ENCODE measurements at regions not wholly inside any gene's neighbourhood (a gene's known extent, or its start where the extent isn't known, plus 50 kb on each side); places are given as distances from the start of the nearest gene placed in this dataset.

- POLR2A ChIA-PET, result no interaction called here
- Mint-ChIP-seq H3K4me1 (no peaks in the 10 kb centered on the region), H3K9me3 (no peaks in the 10 kb centered on the region), H3K4me3 (no peak overlapping the region), H3K36me3 (ENCODE audit: low read depth) (no peaks in the 10 kb centered on the region), H3K27me3 (peaks cover 3% of the 10 kb centered on the region), H3K27ac (no peak overlapping the region)
- TF ChIP-seq CTCF (IDR thresholded peaks at IDR 0.05), result no peak
- CTCF ChIA-PET, result no interaction called here
- intact Hi-C loops (cut with micrococcal nuclease), result no loop called here
- ATAC-seq (ENCODE audit: low read depth) (no peak), DNase-seq (no peak)
Measured at GRCh38 chr12:105843561-105843960, 295.2 kb downstream of the NUAK1 start.

DNA sequence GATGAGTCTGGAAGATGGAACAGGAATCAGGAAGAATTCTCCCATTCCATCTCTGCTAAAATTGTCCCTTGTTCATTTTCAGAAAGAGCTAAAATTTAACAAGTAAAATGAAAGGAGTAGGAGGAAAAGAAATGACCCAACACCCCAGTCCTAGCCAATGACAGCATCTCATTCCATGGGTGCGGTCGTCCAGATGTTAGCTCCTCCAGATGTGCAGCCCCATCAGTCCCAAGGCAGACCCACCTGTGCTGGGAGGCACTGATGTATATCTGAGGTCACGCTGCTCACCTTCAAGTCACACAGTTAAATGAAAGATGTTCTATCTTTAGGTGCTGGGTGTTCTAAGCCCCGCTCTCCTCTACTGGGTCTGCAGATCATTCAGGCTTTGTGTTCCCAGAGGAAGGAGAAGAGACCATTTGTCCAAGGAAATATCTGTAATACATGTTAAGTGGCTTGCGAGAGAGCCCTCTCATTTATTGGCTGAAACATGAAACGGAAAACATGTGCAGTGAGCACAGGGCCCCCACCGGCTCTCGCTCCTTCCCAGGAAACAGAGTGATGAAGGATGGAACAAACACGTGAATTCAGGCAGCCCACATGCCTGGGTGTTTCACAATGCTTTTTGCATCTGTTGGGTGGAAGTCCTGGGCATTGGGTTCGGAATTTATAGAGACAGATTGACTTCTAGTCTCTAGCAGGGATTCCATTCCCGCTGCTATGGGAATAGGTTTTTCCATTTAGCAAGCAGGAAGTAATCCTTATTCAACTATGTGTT, 294.6 kb downstream of the NUAK1 start:
- ChIA-PET POLR2A (no interaction called here), CTCF (no interaction called here)
- no peak overlapping the region for H3K27ac Mint-ChIP-seq
- no peak for TF ChIP-seq CTCF (IDR thresholded peaks at IDR 0.05)
- H3K27me3 Mint-ChIP-seq, result peaks cover 3% of the 10 kb centered on the region
- intact Hi-C loops (cut with micrococcal nuclease), result no loop called here
- ATAC-seq (ENCODE audit: low read depth) (no peak), DNase-seq (no peak)
- H3K4me3 Mint-ChIP-seq, result no peak overlapping the region
- no peaks in the 10 kb centered on the region for H3K4me1 Mint-ChIP-seq
- H3K36me3 Mint-ChIP-seq (ENCODE audit: low read depth), result no peaks in the 10 kb centered on the region
- no peaks in the 10 kb centered on the region for H3K9me3 Mint-ChIP-seq

DNA sequence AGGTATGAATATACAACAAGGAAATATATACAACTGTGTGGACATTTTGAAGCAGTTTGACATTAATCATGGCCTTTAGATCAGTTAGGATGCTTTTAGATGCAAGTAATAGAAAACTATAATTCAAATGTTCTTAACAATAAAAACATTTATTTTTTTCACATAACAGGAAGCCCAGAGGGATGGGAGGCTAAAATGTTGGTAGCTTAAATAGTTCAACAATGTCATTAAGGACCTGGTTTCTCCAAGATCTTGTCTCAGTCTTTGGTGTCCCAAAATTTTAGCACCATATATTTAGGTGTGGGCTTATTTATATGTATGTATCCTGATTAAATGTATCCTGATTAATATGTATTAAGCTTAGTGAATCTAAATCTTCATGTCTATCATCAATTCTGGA, 292.4 kb downstream of the NUAK1 start:
- Mint-ChIP-seq H3K27ac (no peak overlapping the region), H3K9me3 (no peaks in the 10 kb centered on the region), H3K27me3 (no peaks in the 10 kb centered on the region), H3K4me1 (no peaks in the 10 kb centered on the region), H3K36me3 (ENCODE audit: low read depth) (no peaks in the 10 kb centered on the region), H3K4me3 (no peak overlapping the region)
- ChIA-PET CTCF (no interaction called here), POLR2A (no interaction called here)
- no peak for DNase-seq
- ATAC-seq (ENCODE audit: low read depth), result no peak
- intact Hi-C loops (cut with micrococcal nuclease), result no loop called here
- no peak for TF ChIP-seq CTCF (IDR thresholded peaks at IDR 0.05)

DNA sequence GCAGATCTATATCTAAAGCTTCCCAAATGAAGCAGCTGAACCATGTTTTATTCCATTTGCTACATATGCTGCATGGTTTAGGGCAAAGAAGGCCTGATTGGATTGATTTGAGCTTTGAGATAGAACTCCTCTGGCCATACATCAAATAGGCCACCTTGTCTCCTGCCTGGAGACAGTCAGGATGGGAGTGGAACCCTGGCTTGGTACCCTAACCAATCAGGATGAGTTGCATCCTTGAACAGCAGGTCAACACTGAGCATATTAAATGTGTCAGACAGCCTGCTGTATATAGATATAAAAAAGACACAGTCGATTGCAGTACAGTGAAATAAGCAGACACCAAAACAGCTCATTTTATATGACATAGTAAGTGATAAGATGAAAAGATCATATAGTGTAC, 291.7 kb downstream of the NUAK1 start:
- DNase-seq, result no peak
- H3K36me3 Mint-ChIP-seq (ENCODE audit: low read depth), result no peaks in the 10 kb centered on the region
- POLR2A ChIA-PET, result no interaction called here
- CTCF ChIA-PET, result no interaction called here
- no peak overlapping the region for H3K4me3 Mint-ChIP-seq
- no peaks in the 10 kb centered on the region for H3K4me1 Mint-ChIP-seq
- intact Hi-C loops (cut with micrococcal nuclease), result no loop called here
- TF ChIP-seq CTCF (IDR thresholded peaks at IDR 0.05), result no peak
- ATAC-seq (ENCODE audit: low read depth), result no peak
- no peaks in the 10 kb centered on the region for H3K27me3 Mint-ChIP-seq
- no peak overlapping the region for H3K27ac Mint-ChIP-seq
- no peaks in the 10 kb centered on the region for H3K9me3 Mint-ChIP-seq

DNA sequence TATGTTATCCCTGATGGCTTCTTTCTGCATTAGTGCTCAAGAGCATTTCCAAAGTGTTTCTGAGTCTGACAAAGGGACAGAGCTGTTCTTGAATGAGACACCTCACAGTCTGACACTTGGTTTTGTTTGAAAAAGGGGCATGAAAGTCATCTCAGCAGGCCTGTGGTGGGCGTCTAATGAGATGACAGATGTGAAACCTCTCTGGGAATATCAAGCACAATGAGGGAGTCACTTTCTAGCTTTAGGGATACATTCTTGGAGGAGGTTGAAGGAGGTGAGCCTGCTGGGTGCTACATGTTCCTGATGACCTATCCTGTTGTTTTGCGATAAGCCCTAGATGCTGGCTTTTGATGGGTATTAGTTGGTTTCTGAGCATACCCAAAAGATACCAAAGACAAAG, 290.5 kb downstream of the NUAK1 start:
- TF ChIP-seq CTCF (IDR thresholded peaks at IDR 0.05), result no peak
- ChIA-PET POLR2A (no interaction called here), CTCF (no interaction called here)
- ATAC-seq (ENCODE audit: low read depth) (no peak), DNase-seq (no peak)
- intact Hi-C loops (cut with micrococcal nuclease), result no loop called here
- Mint-ChIP-seq H3K4me1 (no peaks in the 10 kb centered on the region), H3K4me3 (no peak overlapping the region), H3K36me3 (ENCODE audit: low read depth) (no peaks in the 10 kb centered on the region), H3K9me3 (no peaks in the 10 kb centered on the region), H3K27me3 (no peaks in the 10 kb centered on the region), H3K27ac (no peak overlapping the region)
